GM18519 (cell line): ENCODE measurements at regions not wholly inside any gene's neighbourhood (a gene's known extent, or its start where the extent isn't known, plus 50 kb on each side); places are given as distances from the start of the nearest gene placed in this dataset.
"Not testable (repeated sequence)": the region's sequence is repeated elsewhere in the genome, so short reads cannot be mapped to it uniquely, and the experiment has no call there.

ENCODE experiments used
- ATAC-seq: cut with Tn5 transposase; IDR thresholded peaks from one replicate; pipeline ENCODE4 v1.9.1; 2021; ENCODE audit warnings: mild to moderate bottlenecking, moderate library complexity; ENCODE audit not compliant: unreplicated experiment, low FRiP score

GRCh38 chr3:56960234-56960917, 100.1 kb upstream of the SPATA12 start:
- ATAC-seq = no peak

DNA sequence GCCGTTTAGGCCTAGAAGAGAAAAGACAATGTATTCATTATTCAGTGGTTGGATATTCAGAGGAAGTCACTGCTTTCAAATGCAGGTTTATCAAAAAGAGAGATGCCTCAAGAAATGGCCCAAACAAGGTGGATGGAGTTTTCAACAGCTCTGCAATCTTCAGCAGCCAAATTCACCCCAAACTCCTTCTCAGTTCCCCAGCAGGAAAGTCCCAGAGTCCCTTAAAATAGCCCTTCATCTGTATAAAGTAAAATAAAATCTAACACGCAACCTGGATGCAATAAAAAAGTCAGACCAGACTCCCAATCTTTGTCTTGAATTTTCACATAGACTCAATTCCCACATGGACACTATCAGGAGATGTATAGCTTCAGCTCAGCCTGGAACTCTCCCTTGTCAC, 101.6 kb upstream of the SPATA12 start:
- ATAC-seq = no peak

- ATAC-seq = no peak
Observed at GRCh38 chr3:56957522-56957921, 102.9 kb upstream of the SPATA12 start.

DNA sequence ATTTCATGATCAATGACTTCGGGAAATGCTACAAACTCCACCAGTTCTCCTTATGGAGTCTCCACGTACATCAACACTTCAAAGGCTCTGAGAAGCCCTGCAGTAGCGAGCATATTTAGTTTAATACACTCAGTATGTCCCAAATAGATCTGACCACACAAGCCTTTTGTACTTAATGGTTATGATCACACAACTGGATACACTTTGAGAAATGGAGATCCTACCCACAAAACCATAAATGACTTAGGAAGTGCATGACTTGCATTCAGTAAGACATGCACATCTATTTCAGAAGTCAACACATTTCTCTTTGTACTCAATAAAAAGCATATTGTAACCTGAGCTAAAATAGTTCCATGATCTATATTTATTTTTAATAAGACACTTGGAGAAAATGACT, 103.6 kb upstream of the SPATA12 start:
- no peak for ATAC-seq

DNA sequence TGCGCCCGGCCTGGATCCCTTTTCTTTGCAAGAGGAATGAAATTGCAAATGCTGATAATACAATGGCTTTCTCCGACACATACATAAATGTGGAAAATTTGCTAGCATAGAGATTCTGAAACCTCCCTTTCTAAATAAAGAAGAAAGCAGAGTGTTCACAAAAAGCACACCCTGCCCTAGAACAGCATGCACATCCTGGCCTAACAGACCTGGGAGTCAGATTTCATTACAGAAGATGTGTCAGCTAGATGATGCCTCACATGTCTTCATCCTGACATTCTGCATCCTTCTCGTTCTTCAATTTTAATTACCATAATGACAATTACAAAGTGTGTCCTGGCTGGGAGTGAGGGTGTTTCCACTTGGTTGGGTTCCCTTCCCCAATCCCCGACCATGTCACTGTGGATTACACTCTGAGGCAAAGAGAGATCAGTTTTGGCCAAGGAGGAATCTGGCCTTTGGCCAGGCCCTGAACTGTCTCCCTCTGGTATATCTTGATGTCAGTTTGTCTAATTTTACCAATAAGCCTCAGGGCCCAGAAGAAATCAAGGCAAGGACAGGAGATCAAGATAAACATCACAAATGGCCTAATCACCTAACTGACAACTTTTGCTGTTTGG, 104.9 kb upstream of the SPATA12 start:
- ATAC-seq = no peak

DNA sequence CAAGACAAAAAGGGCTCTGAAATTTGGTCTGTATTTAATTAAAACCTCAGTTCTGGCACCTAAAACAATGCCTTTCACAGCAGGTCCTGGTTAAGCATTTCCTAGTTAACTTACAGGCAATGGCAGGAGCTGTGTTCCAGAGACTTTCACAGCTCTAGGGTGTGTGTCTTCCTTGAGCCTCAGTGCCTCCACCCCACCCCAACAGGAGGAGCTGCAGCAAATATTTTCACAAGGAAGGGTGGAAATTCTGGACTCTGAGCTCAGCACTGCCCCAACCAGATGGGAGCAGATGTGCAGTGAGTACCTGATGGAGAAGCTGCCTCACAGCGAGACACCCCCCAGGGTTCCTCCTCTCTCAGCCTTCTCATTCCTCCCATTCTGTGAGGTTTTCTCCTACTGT, 106.3 kb upstream of the SPATA12 start:
- no peak for ATAC-seq

GRCh38 chr3:56952846-56953245, 107.6 kb upstream of the SPATA12 start:
- ATAC-seq = no peak

GRCh38 chr3:56952061-56952460, 108.4 kb upstream of the SPATA12 start:
- ATAC-seq = no peak

GRCh38 chr3:56951366-56951765, 109.1 kb upstream of the SPATA12 start:
- no peak for ATAC-seq

- not testable (repeated sequence) for ATAC-seq
Observed at GRCh38 chr3:56945378-56945777, 115.1 kb upstream of the SPATA12 start.

- ATAC-seq = no peak
Observed at GRCh38 chr3:56942523-56942922, 117.9 kb upstream of the SPATA12 start.

DNA sequence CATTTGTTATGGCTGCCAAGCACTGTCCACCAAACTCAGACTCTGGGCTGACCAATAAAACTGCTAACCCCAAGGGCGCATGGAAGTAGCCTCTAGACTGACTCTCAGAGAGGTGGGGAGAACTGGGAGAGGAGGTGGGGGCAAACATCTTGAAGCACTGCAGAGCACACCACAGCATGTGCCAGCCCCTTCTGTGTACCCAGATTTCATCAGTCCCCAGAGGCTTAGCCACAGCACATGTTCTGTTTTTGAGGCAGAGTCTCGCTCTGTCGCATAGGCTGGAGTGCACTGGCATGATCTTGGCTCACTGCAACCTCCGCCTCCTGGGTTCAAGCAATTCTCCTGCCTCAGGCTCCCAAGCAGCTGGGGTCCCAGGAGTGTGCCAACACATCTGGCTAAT, 119.5 kb upstream of the SPATA12 start:
- no peak for ATAC-seq

DNA sequence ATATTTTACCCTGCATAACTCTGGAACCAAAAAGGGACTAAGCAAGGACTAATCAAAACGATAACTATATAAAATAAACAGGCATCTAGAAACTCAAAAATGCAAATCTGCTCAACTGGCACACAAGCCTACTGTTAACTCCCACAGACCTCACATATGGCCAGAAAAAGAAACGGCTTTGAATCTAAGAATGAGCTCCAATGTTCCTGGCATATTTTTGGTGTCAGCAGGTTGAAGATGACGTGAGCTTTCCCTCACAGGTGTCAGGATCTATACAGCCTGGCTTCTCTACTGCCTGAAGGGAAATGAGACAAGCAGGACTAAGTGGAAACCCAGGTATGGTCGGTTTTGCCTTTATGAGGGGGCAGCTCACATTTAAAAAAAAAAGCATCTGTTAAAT, 120.1 kb upstream of the SPATA12 start:
- ATAC-seq = no peak

DNA sequence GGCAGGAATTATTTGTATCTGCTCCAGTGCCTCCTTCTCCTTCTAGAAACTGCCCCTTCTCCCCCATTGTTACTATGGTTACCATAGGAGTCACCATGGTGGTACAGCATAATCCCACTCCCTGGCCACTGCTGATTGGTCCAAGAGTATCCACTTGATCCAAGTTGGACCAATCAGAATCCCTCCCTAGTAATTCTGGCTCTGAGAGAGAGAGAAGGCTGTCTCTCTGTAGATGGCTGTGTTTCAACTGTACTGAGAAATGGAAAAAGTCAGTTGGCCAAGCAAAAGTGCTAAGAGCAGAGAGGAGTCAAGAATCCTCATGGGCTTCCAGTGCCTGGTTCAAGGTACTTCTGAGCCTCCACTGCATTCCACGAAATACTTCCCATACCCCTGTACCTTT, 120.6 kb upstream of the SPATA12 start:
- ATAC-seq = no peak

GRCh38 chr3:56938530-56938929, 121.9 kb upstream of the SPATA12 start:
- ATAC-seq = no peak

GRCh38 chr3:56937580-56937979, 122.9 kb upstream of the SPATA12 start:
- no peak for ATAC-seq

DNA sequence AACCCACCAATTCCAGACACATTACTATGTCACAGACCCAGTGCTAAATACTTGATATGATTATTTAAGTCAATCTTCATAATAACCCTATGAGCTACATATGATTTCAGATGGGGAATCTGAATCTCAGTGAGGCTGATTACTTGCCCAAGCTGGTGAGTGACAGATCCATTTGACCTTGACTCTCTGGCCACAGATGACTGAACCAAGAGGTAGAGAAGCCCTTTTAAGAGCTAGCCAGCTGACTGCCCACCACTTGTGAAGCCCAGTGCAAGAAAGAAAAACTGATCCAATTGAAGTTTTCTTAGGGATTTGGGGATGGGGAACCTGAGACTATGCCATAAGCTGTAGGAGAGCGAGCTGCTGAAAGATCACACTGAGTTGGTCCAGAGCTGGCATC, 124.7 kb upstream of the SPATA12 start:
- no peak for ATAC-seq

DNA sequence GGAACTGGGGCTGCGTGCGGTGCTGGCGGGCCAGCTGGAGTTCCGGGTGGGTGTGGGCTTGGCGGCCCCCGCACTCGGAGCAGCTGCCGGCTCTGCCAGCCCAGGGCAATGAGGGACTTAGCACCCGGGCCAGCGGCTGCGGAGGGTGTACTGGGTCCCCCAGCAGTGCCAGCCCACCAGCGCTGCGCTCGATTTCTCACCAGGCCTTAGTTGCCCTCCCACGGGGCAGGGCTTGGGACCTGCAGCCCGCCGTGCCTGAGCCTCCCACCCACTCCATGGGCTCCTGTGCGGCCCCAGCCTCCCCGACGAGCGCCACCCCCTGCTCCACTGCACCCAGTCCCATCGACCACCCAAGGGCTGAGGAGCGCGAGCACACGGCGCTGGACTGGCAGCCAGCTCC, 126.0 kb upstream of the SPATA12 start:
- not testable (repeated sequence) for ATAC-seq

DNA sequence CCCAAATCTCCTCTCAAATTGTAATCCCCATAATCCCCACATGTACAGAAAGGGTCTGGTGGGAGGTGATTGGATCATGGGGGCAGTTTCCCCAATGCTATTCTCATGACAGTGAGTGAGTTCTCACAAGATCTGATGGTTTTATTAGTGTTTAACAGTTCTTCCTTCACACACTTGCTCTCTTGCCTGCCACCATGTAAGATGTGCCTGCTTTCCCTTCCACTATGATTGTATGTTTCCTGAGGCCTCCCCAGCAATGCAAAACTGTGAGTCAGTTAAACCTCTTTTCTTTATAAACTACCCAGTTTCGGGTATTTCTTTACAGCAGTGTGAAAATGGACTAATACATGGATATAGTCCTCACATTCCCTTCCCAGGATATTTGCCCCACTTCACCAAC, 126.7 kb upstream of the SPATA12 start:
- ATAC-seq = no peak

DNA sequence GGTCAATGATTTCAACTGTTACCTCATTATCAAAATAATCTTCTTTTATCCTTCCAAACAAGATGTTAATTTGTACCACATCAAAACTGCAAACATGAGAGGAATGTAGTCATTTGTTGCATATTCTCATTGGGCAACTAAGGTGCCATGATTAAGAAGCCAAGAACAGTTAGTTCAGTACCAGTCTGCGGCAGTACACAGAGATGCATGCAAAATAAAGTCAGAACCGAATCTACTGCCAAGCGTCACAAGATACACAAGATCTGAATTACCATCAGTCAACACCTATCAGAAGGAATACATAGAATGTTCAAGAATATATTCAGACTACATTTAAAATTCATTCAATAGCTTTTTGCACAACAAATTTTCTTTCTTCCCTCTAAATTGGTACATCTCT, 127.6 kb upstream of the SPATA12 start:
- ATAC-seq = no peak

DNA sequence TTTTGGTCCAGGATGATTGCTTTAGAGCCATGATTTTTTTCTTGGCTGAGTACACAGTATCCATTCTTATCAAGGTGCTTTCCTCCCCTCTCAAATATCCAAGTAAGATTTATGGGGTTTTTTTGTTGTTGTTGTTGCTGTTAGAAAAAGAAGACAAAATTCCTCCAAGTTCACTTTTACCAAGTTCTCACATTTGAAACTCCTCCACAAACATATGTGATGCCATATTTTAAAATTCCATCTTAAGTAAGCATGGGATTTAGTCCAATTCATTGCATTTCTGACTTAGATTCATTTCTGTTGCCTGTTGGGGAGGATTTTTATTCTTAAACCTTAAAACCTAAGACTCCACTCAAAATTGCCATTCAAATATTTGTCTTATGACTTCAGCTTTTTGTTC, 128.6 kb upstream of the SPATA12 start:
- no peak for ATAC-seq

GRCh38 chr3:56930706-56931105, 129.0 kb upstream of the ARHGEF3 start:
- no peak for ATAC-seq
